SK-N-DZ (cell line): ENCODE measurements at regions not wholly inside any gene's neighbourhood (a gene's known extent, or its start where the extent isn't known, plus 50 kb on each side); places are given as distances from the start of the nearest gene placed in this dataset.
"Not testable (repeated sequence)": the region's sequence is repeated elsewhere in the genome, so short reads cannot be mapped to it uniquely, and the experiment has no call there.

Experiments
- DNase-seq: peaks from one replicate; pipeline ENCODE4 v3.0.0-alpha.2; 2015; ENCODE audit warnings: low spot score

- no peak for DNase-seq
These were observed 207.0 kb downstream of the TMEM121 start for GRCh38 chr14:105733081-105734065.

GRCh38 chr14:105734241-105734640 lies 207.9 kb downstream of the TMEM121 start:
- not testable (repeated sequence) for DNase-seq

DNA sequence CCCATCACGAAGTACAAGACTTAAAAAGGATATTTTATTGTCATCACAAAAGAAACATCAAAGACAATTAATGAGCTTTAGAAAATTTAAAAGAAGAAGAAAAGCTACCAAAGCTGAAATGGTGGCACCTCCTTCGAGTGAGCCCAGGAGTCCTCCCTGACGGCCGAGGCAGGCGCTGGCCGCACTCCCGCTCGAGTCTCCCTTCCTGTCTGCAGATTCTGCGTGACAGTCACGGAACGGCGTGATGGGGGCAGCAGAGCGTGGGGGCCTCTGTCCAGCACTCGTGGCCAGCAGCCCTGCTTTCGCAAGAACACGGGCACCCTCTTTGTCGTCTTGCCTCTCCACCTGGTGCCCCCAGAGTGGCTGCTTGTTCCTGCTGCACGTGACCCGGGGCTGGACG lies 209.9 kb downstream of the TMEM121 start:
- DNase-seq: not testable (repeated sequence)

GRCh38 chr14:105737504-105738246 lies 211.3 kb downstream of the TMEM121 start:
- DNase-seq: no peak

DNA sequence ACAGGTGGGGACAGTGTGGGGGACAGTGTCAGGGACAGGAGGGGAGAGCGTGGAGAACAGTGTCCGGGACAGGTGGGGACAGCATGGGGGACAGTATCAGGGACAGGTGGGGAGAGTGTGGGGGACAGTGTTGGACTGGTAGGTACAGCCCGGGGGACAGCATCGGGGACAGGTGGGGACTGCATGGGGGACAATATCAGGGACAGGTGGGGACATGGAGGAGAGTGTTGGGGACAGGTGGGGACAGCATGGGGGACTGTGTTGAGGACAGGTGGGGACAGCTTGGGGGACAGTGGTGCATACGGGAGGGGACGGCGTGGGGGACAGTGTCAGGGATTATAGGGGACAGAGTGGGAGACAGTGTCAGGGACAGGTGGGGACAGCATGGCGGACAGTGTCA lies 212.3 kb downstream of the TMEM121 start:
- no peak for DNase-seq

GRCh38 chr14:105739331-105740102 lies 213.1 kb downstream of the TMEM121 start:
- no peak for DNase-seq

GRCh38 chr14:105740272-105740671 lies 213.9 kb downstream of the TMEM121 start:
- not testable (repeated sequence) for DNase-seq

DNA sequence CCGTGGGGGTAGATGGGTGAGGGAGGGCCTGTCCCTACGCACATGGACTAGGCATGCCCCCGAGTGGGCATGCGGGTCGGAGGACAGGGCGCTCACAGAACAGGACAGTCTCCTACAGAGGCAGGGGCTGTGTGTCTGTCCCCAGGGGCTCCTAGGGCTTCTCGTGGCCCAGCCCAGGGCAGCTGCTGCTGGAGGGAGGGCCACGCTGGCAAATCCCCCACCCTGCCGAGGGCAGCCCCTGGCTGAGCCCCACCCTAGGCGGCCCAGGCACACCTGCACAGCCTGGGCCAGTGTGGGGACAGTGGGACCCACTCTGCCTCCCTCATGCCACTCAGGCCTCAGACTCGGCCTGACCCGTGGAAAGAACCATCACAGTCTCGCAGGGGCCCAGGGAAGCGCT lies 214.6 kb downstream of the TMEM121 start:
- not testable (repeated sequence) for DNase-seq

- not testable (repeated sequence) for DNase-seq
These were observed 215.5 kb downstream of the TMEM121 start for GRCh38 chr14:105741707-105742530.

DNA sequence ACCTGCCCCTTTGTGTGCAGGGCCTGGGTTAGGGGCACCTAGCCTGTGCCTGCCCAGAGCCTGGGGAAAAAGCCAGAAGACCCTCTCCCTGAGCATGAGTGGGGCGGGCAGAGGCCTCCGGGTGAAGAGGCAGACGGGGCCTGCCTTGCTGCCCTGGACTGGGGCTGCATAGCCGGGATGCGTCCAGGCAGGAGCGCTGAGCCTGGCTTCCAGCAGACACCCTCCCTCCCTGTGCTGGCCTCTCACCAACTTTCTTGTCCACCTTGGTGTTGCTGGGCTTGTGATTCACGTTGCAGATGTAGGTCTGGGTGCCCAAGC lies 216.1 kb downstream of the TMEM121 start:
- no peak for DNase-seq

GRCh38 chr14:105742904-105743701 lies 216.7 kb downstream of the TMEM121 start:
- not testable (repeated sequence) for DNase-seq

DNA sequence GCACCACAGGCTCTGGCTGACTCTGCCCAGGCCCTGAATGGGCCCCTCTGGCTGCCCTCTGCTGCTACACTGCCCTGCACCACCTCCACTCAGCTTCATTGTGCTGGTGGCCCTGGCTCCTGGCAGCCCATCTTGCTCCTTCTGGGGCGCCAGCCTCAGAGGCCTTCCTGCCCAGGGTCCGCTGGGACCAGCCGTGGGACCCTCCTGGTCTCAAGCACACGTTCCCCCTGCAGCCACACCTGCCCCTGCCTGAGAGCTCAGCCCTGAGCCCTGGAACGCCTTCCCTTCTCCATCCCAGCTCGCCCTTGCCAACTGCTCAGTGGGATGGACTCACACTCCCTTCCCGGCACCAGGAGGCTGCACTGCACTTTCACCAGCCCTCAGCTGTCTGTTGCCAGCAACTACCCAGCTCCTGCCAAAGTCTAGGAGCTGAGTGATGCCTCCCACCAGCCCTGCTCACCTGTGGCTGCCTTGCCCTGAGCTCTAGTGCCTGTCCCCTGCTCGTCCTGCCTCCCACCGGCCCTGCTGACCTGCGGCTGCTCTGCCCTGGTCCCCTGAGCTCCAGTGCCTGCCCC lies 217.9 kb downstream of the TMEM121 start:
- not testable (repeated sequence) for DNase-seq

DNA sequence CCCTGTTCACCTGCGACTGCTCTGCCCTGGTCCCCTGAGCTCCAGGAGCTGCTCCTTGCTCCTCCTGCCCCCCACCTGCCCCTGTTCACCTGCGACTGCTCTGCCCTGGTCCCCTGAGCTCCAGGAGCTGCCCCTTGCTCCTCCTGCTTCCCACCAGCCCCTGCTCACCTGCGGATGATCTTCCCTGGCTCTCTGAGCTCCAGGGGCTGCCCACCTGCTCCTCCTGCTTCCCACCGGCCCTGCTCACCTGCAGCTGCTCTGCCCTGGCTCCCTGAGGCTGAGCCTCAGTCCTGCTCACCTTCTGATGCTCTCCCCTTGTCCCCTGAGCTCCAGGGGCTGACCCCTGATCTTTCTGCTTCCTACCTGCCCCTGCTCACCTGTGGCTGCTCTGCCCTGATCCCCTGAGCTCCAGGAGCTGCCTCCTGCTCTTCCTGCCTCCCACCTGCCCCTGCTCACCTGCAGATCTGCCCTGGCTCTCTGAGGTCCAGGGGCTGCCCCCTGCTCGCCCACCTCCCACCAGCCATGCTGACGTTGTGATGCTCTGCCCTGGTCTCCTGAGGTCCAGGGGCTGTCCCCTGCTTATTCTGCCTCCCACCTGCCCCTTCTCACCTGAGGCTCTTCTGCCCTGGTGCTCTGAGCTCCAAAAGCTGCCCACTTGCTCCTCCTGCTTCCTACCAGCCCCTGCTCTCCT lies 219.2 kb downstream of the TMEM121 start:
- DNase-seq: no peak

DNA sequence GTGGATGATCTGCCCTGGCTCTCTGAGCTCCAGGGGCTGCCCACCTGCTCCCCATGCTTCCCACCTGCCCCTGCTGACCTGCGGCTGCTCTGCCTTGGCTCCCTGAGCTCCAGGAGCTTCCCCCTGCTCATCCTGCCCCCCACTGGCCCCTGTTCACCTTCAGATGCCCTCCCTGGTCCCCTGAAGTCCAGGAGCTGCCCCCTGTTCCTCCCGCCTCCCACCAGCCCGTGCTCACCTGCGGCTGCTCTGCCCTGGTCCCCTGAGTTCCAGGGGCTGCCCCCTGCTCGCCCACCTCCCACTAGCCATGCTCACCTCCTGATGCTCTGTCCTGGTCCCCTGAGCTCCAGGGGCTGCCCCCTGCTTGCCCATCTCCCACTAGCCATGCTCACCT lies 219.7 kb downstream of the TMEM121 start:
- DNase-seq: no peak

- not testable (repeated sequence) for DNase-seq
These were observed 220.6 kb downstream of the TMEM121 start for GRCh38 chr14:105746800-105747502.

DNA sequence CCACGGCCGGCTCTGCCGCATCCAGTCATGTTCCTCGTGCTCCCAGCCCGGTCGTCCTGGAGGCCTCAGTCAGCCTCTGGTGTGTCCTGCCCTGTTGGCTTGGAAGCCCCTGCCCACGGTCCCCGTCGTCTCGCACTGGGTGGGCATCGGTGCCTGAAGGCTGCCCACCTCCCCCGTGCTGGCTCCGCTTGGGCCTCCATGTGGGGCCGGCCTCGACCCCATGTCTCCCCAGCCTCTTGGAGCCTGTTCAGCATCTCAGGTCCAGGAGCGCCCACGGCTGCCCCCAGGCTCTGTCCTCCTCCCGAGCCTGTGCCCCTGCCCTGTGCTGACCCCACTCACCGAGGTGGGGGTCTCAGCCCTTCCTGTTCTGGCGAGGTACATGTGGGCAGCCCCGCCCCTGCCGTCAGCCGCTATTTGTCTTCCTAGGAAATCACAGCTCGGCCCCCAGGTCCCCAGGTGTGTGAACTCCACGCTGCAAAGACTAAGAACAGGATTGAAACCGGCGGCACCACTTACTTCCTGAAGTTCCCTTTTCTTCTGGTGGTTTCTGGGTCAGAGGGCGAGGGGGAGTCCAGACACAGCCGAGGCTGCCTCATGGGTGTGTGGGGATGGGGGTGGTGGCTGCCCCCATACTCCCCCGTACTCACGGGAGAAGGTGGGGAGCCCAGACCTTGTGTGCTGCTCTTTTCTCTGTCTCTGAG lies 221.3 kb downstream of the TMEM121 start:
- not testable (repeated sequence) for DNase-seq

GRCh38 chr14:105748204-105748578 lies 221.8 kb downstream of the TMEM121 start:
- no peak for DNase-seq

GRCh38 chr14:105748710-105749109 lies 222.3 kb downstream of the TMEM121 start:
- DNase-seq: not testable (repeated sequence)
